A172 (cell line): ENCODE measurements at regions not wholly inside any gene's neighbourhood (a gene's known extent, or its start where the extent isn't known, plus 50 kb on each side); places are given as distances from the start of the nearest gene placed in this dataset.

Experiments
- DNase-seq: peaks from one replicate; pipeline ENCODE4 v3.0.0-alpha.2; 2015; ENCODE audit warnings: low spot score

GRCh38 chr3:110810356-110810755 lies 261.3 kb upstream of the NECTIN3 start:
- DNase-seq = no peak

GRCh38 chr3:110811050-110811449 lies 260.6 kb upstream of the NECTIN3 start:
- no peak for DNase-seq

GRCh38 chr3:110813541-110813940 lies 258.1 kb upstream of the NECTIN3 start:
- no peak for DNase-seq

- DNase-seq = peak; percentile 93
Measured at GRCh38 chr3:110814170-110815007, 257.2 kb upstream of the NECTIN3 start.

GRCh38 chr3:110815008-110815583 lies 256.5 kb upstream of the NECTIN3 start:
- DNase-seq = peak; percentile 84

GRCh38 chr3:110816008-110816407 lies 255.6 kb upstream of the NECTIN3 start:
- no peak for DNase-seq

- peak; percentile 11 for DNase-seq
Measured at GRCh38 chr3:110821586-110821985, 250.0 kb upstream of the NECTIN3 start.

- no peak for DNase-seq
Measured at GRCh38 chr3:110822971-110823370, 248.6 kb upstream of the NECTIN3 start.

GRCh38 chr3:110846971-110847370 lies 224.6 kb upstream of the NECTIN3 start:
- DNase-seq = no peak

- DNase-seq = no peak
Measured at GRCh38 chr3:110849064-110849463, 222.6 kb upstream of the NECTIN3 start.

- DNase-seq = no peak
Measured at GRCh38 chr3:110851736-110852135, 219.9 kb upstream of the NECTIN3 start.

- no peak for DNase-seq
Measured at GRCh38 chr3:110855207-110855606, 216.4 kb upstream of the NECTIN3 start.

GRCh38 chr3:110856916-110857315 lies 214.7 kb upstream of the NECTIN3 start:
- DNase-seq = no peak

- DNase-seq = no peak
Measured at GRCh38 chr3:110858549-110858948, 213.1 kb upstream of the NECTIN3 start.

- DNase-seq = no peak
Measured at GRCh38 chr3:110859336-110859735, 212.3 kb upstream of the NECTIN3 start.

GRCh38 chr3:110859993-110860392 lies 211.6 kb upstream of the NECTIN3 start:
- no peak for DNase-seq

- DNase-seq = no peak
Measured at GRCh38 chr3:110865934-110866333, 205.7 kb upstream of the NECTIN3 start.

- no peak for DNase-seq
Measured at GRCh38 chr3:110868106-110868505, 203.5 kb upstream of the NECTIN3 start.

- DNase-seq = no peak
Measured at GRCh38 chr3:110869736-110870135, 201.9 kb upstream of the NECTIN3 start.

- no peak for DNase-seq
Measured at GRCh38 chr3:110871869-110872268, 199.7 kb upstream of the NECTIN3 start.

GRCh38 chr3:110878692-110879091 lies 192.9 kb upstream of the NECTIN3 start:
- no peak for DNase-seq

GRCh38 chr3:110881069-110881468 lies 190.5 kb upstream of the NECTIN3 start:
- peak; percentile 54 for DNase-seq

GRCh38 chr3:110886222-110886893 lies 185.3 kb upstream of the NECTIN3 start:
- no peak for DNase-seq
